ENCODE measurements at regions not wholly inside any gene's neighbourhood (a gene's known extent, or its start where the extent isn't known, plus 50 kb on each side); places are given as distances from the start of the nearest gene placed in this dataset.
"Not testable (repeated sequence)": the region's sequence is repeated elsewhere in the genome, so short reads cannot be mapped to it uniquely, and the experiment has no call there.

DNA sequence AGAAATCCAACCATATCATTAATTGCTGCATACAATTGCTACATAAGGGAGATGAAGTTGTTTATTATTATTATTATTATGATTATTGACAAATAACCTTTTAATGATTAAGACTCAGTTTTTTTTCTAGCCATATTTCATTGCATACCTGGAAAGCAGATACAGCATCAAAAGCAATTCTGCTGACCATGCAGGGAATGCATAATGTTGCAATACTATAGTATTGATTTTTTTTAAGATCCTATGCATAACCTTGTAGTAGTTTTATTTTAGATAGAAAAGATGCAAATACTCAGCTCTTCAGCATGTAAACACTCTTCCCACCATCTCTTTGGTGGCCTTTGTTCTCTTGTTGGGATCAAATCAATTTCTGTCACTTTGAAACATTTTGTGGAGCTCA is 300.9 kb upstream of the MAP3K7 start:
- DNase-seq, result no peak

- no peak for DNase-seq
Observed at GRCh38 chr6:90885611-90886056, 298.8 kb upstream of the MAP3K7 start.

GRCh38 chr6:90885137-90885536 is 298.3 kb upstream of the MAP3K7 start:
- DNase-seq, result not testable (repeated sequence)

- no peak for DNase-seq
Observed at GRCh38 chr6:90877616-90878015, 290.7 kb upstream of the MAP3K7 start.

GRCh38 chr6:90874931-90875330 is 288.1 kb upstream of the MAP3K7 start:
- DNase-seq, result no peak

DNA sequence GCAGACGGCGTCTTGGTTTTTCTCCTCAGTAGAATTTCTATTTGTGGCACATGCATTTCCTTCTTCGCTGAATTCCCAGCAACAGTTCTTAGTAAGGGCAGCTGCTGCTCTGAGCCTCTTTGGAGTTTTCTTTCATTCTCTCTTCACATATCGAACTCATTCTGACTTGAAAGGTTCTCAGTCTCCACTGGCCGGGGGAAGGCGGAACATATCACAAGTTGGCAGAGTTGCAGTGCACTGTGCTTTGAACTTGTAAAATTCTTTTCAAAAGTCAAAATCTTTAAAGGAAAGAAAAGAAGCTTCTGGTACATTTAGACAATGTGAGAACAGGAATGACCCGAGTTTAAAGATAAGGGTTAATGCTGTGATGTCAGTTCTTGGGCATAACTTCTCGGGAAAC is 286.1 kb upstream of the MAP3K7 start:
- no peak for DNase-seq

DNA sequence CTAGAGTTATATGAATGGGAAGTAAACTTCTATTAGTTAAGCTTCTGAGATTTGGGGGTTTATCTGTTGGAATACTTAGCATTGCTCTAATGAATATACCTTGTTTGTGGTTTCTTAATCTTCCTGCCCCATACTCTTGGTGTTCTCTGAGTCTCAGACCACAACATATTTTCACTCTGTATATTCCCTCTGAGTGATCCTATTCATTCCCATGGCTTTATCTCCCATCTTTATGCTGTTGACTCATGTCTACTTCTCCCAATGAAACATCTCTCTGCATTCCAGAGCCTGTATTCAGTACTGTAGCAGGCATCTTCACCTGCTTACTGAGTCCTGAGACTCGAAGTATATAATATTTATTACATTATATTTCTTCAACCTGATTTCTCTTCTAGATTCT is 283.7 kb upstream of the MAP3K7 start:
- no peak for DNase-seq

- no peak for DNase-seq
Observed at GRCh38 chr6:90868656-90869055, 281.8 kb upstream of the MAP3K7 start.

- DNase-seq, result no peak
Observed at GRCh38 chr6:90868256-90868655, 281.4 kb upstream of the MAP3K7 start.

DNA sequence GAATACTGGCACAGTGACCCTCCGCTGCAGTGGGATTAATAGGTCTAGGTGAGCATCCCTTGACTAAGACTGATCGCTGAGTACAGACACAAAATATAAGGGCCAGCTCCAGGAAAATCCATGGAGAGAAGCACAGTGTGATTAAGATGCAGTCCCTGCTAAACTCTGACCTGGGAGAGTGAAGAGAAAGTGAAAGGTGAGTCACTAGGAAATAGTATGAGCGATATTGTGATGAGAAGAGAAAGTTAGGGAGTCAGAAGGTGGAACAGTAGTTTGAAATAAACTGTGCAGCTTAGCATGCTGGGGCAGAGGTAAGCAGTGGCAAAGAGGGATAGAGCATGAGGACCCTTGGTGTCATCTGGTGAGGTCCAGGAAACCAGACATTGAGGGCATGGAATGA is 278.6 kb upstream of the MAP3K7 start:
- no peak for DNase-seq

- DNase-seq, result no peak
Observed at GRCh38 chr6:90863043-90863442, 276.2 kb upstream of the MAP3K7 start.

- DNase-seq, result no peak
Observed at GRCh38 chr6:90860822-90861601, 274.1 kb upstream of the MAP3K7 start.

DNA sequence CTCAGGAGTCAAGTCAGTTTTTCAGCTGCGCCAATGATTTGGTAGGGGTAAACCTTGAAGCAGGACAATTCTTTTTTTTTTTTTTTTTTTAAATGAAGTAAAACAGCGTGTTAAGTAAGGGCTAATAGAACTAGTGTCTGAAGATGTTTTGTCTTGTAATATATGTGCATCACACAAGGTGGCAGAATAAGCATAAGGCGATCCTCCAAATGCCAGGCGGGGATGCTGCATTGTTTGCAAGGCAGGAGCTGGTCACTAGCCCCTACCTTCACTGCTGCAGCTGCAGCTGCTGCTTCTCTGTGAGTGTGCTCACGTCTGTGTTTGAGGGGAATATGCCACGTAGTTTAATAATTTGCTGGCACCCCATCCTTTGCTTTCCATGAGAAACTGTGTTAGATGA is 272.7 kb upstream of the MAP3K7 start:
- peak; percentile 0 for DNase-seq

- no peak for DNase-seq
Observed at GRCh38 chr6:90859056-90859455, 272.2 kb upstream of the MAP3K7 start.

- DNase-seq, result no peak
Observed at GRCh38 chr6:90849686-90850085, 262.8 kb upstream of the MAP3K7 start.

DNA sequence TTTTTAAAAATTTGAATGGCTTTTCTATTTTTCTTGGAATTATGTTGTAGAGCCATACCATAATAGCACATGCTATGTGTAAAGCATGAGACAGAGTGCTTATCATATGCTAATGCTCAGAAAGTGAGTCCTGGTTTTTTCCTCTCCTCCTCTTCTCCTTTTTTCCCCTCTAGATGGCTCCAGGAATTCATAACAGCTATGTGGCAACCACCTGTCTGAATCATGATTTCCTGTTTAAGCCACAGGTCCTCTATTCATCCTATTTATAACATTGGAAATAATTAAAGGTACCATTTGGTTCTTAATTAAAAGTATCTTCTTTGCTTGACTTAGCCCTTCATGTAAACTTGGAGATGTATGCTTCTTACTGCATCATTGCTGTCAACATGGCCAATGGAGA is 260.0 kb upstream of the MAP3K7 start:
- DNase-seq, result no peak

- DNase-seq, result peak; percentile 8
Observed at GRCh38 chr6:90835596-90836212, 248.8 kb upstream of the MAP3K7 start.

DNA sequence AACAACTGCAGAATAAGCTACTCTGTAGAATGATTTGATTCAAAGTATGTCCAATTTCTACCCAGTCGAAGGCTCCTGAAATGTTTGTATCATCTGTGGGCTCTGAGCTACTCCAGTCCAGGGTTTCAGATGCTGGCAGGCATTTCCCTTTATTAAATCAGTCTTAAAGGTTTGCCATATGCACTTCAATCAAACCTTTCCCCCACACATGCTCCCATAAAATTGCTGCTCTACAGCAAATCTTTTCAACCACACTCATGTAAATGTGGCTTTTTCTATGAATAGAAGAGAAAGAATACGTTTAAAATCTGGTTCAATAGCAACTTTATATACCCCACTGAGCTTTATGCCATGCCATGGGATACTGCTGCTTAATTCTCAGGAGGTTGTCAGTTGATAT is 242.4 kb upstream of the MAP3K7 start:
- DNase-seq, result no peak

DNA sequence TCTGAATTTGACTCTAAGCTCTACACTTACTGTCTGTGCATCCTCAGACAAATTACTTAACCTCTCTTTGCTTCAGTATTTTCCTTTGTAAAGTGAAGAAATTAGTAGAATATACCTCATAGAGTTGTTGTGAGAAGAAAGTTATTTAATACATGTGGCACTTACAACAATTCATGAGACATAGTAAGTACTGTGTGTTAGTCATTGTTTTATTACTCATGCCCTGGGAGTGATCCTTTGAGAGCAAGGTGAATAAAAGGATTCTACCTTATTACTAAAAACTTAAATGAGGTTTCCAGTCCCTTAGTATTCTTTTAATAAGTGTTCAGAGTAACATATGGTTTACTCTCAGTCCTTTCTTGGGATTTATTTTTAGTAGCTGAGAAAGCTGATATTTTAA is 233.6 kb upstream of the MAP3K7 start:
- DNase-seq, result no peak

- no peak for DNase-seq
Observed at GRCh38 chr6:90819483-90819882, 232.6 kb upstream of the MAP3K7 start.

DNA sequence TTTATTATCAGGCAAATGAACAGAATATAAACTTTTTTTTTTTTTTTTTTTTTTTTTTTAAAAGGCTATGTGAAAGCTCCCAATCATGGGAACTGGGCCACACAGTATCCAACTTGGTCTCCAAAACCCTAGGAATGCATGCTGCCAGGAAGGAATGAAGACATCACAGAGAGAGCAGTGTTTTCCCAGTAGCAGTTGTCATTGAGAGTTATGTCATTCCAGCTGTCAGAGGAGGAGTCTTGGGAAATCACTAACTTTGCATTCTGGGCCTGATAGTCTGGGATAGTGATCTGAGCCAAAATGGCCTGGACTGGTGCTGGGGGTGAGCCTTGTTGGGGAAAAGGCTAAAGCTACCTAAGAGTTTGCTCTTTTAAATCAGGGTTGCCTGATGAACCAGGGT is 231.3 kb upstream of the MAP3K7 start:
- no peak for DNase-seq

DNA sequence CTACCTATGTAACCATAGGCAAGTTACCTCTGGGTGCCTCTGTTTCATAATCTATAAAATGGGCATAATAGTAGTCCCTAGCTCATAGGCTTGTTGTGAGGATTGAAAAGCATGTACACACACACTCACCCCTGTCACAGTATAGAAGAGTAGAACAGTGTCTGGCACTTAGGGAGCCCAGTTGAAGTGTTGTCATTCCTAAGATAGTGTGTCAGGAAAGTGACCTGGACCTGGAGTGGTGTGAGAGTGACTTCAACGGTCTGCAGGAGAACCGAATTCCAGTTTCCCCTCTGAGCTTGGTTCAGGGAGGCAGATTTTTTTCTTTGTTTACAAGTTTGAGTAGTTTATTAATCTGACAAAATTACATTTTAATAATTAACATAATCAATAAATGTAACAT is 229.9 kb upstream of the MAP3K7 start:
- DNase-seq, result no peak

- peak; percentile 37 for DNase-seq
Observed at GRCh38 chr6:90811596-90812226, 224.8 kb upstream of the MAP3K7 start.

DNA sequence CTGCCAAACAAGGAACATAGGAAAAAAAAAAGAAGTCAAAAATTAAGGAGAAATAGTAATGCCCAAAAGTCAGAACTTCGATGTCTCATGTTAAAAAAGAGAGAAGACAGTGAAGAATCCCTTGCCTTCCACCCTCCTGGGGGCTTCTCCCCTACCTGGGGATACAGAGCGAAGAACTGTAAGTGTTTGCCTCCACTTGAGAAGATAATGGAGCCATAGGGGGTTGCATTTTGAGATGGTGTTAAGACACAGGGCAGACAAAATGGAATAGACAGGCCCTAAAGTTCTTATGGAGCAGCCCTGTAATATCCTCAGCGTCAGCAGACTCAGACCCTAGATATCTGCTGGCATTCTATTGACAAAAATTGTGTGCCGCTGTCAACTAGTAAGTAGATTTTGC is 222.2 kb upstream of the MAP3K7 start:
- DNase-seq, result no peak

Data from NCI-H146 (cell line).